ENCODE measurements at regions not wholly inside any gene's neighbourhood (a gene's known extent, or its start where the extent isn't known, plus 50 kb on each side); places are given as distances from the start of the nearest gene placed in this dataset.
"Not testable (repeated sequence)": the region's sequence is repeated elsewhere in the genome, so short reads cannot be mapped to it uniquely, and the experiment has no call there.

DNA sequence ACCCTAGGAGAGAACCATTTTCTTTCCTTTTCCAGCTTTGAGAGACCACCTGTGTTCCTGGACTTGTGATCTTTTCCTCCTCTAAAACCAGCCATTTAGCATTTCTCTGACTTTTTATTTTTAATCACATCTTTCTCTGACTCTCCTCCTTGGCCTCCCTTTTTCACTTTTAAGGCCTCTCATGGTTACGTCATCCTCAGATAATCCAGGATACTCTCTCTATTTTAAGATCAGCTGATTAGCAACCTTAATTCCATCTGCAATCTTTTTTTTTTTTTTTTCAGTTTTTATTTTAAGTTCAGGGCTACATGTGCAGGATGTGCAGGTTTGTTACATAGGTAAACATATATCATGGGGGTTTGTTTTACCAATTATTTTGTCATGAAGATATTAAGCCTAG is 54.0 kb downstream of the RFPL4B start:
- DNase-seq (ENCODE audit: low read depth), result no peak

DNA sequence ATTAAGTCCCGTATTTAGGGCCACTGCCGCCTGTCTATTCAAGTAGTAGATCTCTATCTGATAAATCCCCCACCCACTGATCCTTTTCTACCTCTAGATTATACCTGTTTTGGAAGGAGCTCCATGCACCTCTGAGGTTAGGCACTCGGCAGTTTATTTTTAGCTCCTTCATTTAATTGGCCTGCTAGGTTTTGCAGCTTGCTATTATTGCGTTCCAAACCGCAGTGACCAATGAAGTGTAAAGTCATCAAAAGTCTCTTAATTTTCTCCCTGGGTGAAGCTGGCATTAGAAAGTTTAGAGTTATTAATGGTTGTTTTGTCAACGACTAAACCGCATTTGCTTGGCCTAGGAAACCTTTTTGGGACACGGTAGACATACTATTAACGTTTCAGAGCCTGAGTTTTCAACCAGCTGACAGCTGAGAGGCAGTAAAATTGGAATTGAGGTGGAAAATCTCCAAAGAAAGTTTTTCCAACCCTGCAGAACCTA is 60.0 kb downstream of the RFPL4B start:
- DNase-seq (ENCODE audit: low read depth), result no peak

- no peak for DNase-seq (ENCODE audit: low read depth)
Observed at GRCh38 chr6:112408522-112408921, 61.4 kb downstream of the RFPL4B start.

DNA sequence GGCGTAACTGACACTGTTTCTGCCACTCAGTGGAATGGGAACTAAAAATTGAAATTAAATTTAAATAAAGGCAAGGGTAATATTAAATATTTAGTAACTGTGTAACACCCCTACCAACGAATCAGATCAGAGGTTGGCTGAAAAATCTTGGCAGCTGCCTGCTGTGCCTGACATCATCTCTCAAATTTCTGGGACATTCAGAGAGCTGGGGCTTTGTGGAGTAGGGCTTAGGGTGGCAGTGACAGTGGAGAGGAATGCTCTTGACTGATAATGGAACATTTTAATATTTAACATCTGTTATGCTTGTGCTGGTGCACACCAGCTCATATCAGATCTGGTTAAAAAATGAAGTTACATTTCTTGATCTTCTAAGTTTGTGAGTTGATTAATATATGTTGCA is 62.2 kb downstream of the RFPL4B start:
- DNase-seq (ENCODE audit: low read depth), result no peak

DNA sequence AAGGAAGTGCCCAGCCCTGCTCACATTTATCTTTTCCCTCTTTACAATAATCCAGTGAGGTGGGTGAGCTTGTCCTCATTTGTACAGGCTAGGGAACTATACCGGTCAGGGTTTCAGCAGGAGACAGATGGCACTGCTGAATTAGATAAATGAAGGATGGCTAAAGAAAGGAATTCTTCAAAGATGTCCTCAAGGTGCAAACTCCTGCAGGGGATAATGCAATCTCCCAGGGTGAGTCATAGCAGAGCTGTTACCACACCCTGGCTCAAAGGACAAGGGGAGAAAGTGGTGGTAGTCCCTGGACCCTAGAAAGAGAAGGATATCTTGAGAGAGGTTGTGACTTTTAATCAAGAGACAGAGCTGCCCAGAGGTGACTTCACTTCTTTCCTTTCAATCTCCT is 66.7 kb downstream of the RFPL4B start:
- no peak for DNase-seq (ENCODE audit: low read depth)

DNA sequence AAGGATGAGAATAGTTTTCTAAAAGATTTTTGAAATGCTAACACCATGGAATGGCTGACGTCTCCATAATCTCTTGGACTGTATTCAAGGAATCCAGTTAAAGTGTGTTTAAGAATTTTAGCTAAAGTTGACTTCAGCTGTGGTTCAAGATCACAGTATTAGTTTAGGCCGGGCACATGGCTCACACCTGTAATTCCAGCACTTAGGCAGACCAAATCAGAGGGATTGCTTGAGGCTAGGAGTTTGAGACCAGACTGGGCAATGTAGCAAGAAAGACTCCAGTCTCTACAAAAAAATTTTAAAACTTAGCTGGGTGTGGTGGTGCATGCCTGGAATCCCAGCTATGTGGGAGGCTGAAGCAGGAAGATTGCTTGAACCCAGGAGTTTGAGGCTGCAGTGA is 68.2 kb downstream of the RFPL4B start:
- DNase-seq (ENCODE audit: low read depth), result no peak

DNA sequence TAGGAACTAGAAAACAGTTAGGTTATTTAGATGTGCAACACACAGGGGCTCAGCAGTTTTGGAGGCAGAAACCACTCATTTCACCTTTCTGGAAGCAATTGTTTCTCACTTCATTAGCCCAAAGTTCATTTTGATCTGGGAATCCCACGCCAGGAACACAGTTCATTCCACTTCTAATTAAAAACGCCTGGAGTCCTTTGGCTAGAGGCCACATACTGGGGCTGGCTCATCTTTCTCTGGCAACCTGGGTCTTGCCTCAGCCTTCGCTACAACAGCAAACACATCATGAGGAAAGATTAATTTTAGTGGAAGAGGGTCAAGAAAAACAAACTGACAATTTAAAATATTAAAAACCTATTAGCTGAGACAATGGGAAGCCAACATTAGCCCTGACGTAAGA is 69.7 kb downstream of the RFPL4B start:
- no peak for DNase-seq (ENCODE audit: low read depth)

- DNase-seq (ENCODE audit: low read depth), result not testable (repeated sequence)
Observed at GRCh38 chr6:112427011-112427410, 79.9 kb downstream of the RFPL4B start.

- no peak for DNase-seq (ENCODE audit: low read depth)
Observed at GRCh38 chr6:112427499-112427898, 80.4 kb downstream of the RFPL4B start.

GRCh38 chr6:112428477-112428876 is 81.3 kb downstream of the RFPL4B start:
- DNase-seq (ENCODE audit: low read depth), result no peak

DNA sequence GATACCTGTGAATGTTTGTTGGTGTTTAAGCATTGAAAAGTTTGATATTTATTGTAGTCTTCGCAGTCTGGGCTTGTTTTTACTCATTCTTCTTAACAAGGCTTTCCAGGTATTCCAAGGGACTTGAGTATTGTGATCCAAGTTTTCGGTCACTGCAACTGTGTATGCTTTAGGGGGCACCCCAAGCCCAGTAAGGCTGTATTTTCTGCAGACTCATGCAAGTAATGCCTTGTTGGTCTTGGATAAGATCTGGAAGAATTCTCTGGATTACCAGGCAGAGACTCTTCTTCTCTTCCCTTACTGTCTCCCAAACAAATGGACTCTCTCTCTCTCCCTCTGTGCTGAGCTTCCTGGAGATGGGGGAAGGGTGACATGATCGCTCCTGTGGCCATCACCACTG is 82.1 kb downstream of the RFPL4B start:
- DNase-seq (ENCODE audit: low read depth), result peak; percentile 48

- DNase-seq (ENCODE audit: low read depth), result no peak
Observed at GRCh38 chr6:112431803-112432202, 84.7 kb downstream of the RFPL4B start.

- DNase-seq (ENCODE audit: low read depth), result no peak
Observed at GRCh38 chr6:112432853-112433252, 85.7 kb downstream of the RFPL4B start.

- no peak for DNase-seq (ENCODE audit: low read depth)
Observed at GRCh38 chr6:112433457-112433856, 86.3 kb downstream of the RFPL4B start.

GRCh38 chr6:112434896-112435435 is 87.8 kb downstream of the RFPL4B start:
- peak; percentile 12 for DNase-seq (ENCODE audit: low read depth)

- no peak for DNase-seq (ENCODE audit: low read depth)
Observed at GRCh38 chr6:112437058-112437457, 89.9 kb downstream of the RFPL4B start.

DNA sequence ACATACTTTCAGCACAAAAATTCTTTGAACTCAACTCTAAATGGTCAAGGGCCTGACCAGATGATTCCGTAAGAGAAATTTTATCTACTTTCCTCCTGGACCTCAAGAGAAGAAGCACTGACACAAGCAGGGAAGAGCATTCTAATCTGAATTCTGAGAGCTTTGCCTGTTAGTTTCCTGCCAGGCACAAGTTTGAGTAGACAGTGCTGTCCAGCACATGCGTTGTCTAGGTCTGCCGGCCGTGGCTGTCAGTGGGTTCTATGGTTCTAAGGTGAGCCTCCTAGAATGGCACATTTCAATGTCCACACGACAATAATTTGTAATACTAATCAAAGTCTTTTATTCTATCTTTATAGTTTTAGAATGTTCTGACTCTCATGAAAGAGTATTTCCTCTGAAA is 91.9 kb downstream of the RFPL4B start:
- DNase-seq (ENCODE audit: low read depth), result peak; percentile 21

GRCh38 chr6:112439432-112439831 is 92.3 kb downstream of the RFPL4B start:
- DNase-seq (ENCODE audit: low read depth), result no peak

GRCh38 chr6:112441607-112442006 is 94.5 kb downstream of the RFPL4B start:
- no peak for DNase-seq (ENCODE audit: low read depth)

DNA sequence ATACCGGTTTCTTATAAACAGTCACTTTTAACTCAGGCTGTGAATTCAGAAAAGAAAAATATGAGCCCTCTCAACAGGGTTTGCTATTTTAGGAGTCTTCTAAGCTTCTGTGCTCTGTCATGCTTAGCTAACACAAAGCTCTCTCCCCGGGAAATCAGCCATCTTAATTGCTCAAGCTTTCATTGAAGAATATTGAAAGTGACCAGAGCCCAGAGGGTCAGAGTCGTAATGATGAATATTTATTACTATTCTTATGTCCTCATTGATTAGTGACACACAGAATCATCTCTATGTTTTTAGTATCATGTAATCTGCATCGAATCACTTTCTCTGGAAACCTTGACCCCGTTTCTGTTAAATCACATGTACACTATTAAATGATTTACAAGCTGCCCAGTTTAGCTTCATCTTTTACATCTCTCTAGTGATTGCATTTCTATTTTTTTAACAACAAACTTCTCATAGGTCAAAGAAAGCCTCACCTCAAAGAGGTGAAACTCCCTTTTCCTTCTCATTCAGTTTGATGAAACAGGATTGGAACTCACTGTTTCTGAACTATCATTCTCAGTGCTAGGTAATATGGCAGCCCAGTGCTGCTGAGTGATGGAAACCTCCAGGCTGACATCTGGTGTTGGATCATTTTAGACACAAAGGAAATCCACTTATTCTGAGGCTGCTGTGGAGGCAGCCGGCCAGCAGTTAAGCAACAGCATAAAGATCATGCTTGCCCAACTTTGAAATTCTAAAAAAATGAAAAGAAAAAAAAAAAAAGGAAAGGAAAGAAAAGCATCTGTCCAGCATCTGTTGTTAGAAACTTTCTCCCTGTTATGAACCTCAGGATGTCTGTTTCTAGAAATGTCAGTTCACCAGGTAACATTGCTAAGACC is 96.3 kb downstream of the RFPL4B start:
- DNase-seq (ENCODE audit: low read depth), result peak; percentile 73

DNA sequence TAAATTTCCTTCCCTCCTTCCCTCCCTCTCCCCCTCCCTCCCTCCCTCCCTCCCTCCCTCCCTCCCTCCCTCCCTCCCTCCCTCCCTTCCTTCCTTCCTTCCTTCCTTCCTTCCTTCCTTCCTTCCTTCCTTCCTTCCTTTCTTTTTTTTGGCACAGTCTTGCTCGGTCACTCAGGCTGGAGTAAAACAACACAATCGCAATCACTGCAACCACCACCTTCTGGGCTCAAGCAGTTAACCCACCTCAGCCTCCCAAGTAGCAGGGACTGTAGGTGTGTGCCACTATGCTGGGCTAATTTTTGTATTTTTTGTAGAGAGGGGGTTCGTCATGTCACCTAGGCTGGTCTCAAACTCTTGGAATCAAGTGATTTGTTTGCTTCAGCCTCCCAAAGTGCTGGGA is 101.7 kb downstream of the RFPL4B start:
- DNase-seq (ENCODE audit: low read depth), result not testable (repeated sequence)

GRCh38 chr6:112450663-112451062 is 103.5 kb downstream of the RFPL4B start:
- DNase-seq (ENCODE audit: low read depth), result no peak

- no peak for DNase-seq (ENCODE audit: low read depth)
Observed at GRCh38 chr6:112457886-112458285, 110.8 kb downstream of the RFPL4B start.
